ENCODE measurements at regions not wholly inside any gene's neighbourhood (a gene's known extent, or its start where the extent isn't known, plus 50 kb on each side); places are given as distances from the start of the nearest gene placed in this dataset.

DNA sequence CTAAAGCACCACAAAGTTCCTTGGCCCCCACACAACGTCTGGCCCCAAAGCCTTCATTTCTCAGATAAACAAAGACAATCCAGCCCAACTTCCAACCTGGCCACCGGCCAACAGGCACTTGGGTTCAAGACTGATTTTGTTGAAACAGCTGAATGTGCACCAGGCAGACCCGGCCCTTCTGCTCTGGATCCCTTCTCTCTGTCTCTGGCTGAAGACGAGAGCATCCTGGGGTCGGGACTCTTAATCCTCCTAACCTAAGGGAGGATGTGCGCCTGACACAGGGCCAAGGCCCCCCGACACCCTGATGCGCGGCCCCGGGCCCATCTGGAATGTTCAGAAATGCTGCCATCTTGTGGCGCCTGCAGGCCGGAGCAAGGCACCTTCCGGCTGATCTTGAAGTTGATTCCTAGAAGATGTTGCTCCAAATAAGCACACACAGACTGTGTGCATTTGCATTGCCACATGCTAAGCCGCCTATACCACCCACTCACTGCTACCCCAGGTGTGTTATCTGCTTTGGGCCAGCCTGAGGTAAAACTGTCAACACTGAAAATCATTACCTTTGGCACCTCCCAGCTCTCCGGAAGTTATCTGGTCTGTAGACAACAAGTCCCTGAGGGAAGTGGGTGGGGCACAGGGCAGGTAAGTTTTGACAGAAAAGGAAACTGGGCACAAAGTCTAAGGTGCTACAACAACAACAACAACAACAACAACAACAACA lies 98.4 kb upstream of the HABP2 start:
- Histone ChIP-seq H3K4me3 (peak overlapping the region; percentile 63), H3K9me3 (no peaks in the 10 kb centered on the region), H3K4me1 (ENCODE audit: control insufficient read depth in 1 of 2, low read depth in 2 of 2) (peaks cover 0 to 9% of the 10 kb centered on the region in 2 donors), H3K27me3 (replicated peaks; ENCODE audit: insufficient read depth) (no peaks in the 10 kb centered on the region), H3K27ac (no peak overlapping the region), H3K36me3 (no peaks in the 10 kb centered on the region)
- DNase-seq (ENCODE audit: low spot score): no peak
- TF ChIP-seq, protein P1, sequence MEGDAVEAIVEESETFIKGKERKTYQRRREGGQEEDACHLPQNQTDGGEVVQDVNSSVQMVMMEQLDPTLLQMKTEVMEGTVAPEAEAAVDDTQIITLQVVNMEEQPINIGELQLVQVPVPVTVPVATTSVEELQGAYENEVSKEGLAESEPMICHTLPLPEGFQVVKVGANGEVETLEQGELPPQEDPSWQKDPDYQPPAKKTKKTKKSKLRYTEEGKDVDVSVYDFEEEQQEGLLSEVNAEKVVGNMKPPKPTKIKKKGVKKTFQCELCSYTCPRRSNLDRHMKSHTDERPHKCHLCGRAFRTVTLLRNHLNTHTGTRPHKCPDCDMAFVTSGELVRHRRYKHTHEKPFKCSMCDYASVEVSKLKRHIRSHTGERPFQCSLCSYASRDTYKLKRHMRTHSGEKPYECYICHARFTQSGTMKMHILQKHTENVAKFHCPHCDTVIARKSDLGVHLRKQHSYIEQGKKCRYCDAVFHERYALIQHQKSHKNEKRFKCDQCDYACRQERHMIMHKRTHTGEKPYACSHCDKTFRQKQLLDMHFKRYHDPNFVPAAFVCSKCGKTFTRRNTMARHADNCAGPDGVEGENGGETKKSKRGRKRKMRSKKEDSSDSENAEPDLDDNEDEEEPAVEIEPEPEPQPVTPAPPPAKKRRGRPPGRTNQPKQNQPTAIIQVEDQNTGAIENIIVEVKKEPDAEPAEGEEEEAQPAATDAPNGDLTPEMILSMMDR (IDR thresholded peaks at IDR 0.05): peak; percentile 59
- no peak for ATAC-seq (ENCODE audit: insufficient number of reproducible peaks, low FRiP score, low read depth)

DNA sequence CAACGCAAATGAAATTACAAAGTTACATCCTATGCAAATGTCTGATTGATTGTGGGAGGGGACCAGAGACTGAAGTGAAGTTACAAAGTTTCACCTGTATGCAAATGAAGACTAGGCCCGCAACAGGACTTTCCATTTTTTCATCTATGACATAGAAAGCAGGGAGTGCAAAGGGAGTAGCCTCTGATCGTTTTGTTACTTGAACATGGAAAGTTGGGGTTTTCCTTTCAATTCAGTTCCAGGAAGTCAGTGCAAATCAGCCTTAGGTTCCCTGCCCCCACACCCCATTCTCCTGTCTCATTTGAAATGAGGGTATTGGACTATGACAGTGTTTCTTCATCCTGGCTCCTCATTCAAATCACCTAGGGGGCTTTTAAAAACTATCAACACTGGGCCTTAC lies 96.9 kb upstream of the HABP2 start:
- Histone ChIP-seq H3K4me3 (no peak overlapping the region), H3K27me3 (replicated peaks; ENCODE audit: insufficient read depth) (no peaks in the 10 kb centered on the region), H3K4me1 (ENCODE audit: control insufficient read depth in 1 of 2, low read depth in 2 of 2) (peaks cover 0 to 9% of the 10 kb centered on the region in 2 donors), H3K9me3 (no peaks in the 10 kb centered on the region), H3K27ac (no peak overlapping the region), H3K36me3 (no peaks in the 10 kb centered on the region)
- DNase-seq (ENCODE audit: low spot score): no peak
- ATAC-seq (ENCODE audit: insufficient number of reproducible peaks, low FRiP score, low read depth): no peak
- TF ChIP-seq, protein P1 (IDR thresholded peaks at IDR 0.05): no peak

DNA sequence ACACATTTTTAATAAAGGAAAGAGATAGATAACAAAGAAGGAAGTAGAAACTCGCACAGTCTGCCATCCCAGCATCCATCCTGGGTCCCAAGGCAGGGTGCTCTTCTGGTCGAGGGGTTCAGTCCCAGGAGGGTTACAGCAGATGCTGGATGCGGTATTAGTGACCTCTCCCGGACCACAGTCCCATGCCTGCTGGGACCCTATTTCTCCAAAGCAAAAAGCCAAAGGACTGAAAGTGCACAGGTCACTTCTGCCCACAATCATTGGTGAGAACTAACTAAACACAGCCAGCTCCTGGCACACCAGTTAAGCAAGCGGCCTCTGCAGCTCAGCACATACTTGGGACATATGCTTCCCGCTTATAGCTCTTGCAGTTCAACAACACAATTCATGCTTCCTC lies 96.1 kb upstream of the HABP2 start:
- TF ChIP-seq, protein P1 (IDR thresholded peaks at IDR 0.05): no peak
- Histone ChIP-seq H3K36me3 (no peaks in the 10 kb centered on the region), H3K4me1 (ENCODE audit: control insufficient read depth in 1 of 2, low read depth in 2 of 2) (peaks cover 0 to 9% of the 10 kb centered on the region in 2 donors), H3K4me3 (no peak overlapping the region), H3K27ac (no peak overlapping the region), H3K27me3 (replicated peaks; ENCODE audit: insufficient read depth) (no peaks in the 10 kb centered on the region), H3K9me3 (no peaks in the 10 kb centered on the region)
- ATAC-seq (ENCODE audit: insufficient number of reproducible peaks, low FRiP score, low read depth) (no peak), DNase-seq (ENCODE audit: low spot score) (no peak)

DNA sequence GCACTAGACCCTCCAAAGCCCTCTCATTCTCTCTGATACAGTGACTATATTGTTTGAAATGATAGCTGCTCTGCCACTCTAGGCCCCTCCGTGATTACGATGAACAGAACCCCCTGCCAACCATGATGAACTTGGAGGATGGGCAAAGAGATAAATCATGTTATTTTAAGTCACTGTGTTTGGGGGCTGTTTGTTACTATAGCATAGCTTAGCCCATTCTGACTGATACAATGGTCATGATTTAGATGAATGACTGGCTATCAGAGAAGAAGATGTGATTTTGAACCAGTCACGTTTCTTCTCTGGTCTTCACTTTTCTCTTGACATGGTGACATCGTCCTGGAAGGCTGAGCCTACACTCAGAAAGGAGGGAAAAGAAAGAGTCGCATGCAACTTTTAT lies 95.4 kb upstream of the HABP2 start:
- H3K27me3 ChIP-seq (replicated peaks; ENCODE audit: insufficient read depth): no peaks in the 10 kb centered on the region
- TF ChIP-seq, protein P1 (IDR thresholded peaks at IDR 0.05): no peak
- ATAC-seq (ENCODE audit: insufficient number of reproducible peaks, low FRiP score, low read depth) (no peak), DNase-seq (ENCODE audit: low spot score) (no peak)
- no peak overlapping the region for H3K27ac ChIP-seq
- peaks cover 0 to 9% of the 10 kb centered on the region in 2 donors for H3K4me1 ChIP-seq (ENCODE audit: control insufficient read depth in 1 of 2, low read depth in 2 of 2)
- no peaks in the 10 kb centered on the region for H3K36me3 ChIP-seq
- H3K9me3 ChIP-seq: no peaks in the 10 kb centered on the region
- H3K4me3 ChIP-seq: no peak overlapping the region

DNA sequence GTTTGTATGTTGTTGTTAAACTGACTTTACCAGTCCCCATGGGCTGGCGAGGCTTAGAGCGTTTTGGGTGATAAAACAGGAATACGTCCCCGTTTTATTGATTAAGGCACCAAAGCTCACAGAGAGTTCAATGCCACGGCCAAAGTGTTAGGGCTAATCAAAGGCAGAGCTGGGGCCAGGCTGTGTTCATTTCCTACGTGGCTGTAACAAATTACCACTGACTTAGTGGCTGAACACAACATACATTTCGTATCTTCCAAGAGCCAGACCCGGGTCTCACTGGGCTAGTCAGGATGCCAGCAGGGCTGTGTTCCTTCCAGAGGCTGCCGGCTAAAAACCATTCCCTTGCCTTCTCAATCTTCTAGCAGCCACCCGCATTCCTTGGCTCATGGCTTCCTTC lies 94.4 kb upstream of the HABP2 start:
- no peak overlapping the region for H3K27ac ChIP-seq
- ATAC-seq (ENCODE audit: insufficient number of reproducible peaks, low FRiP score, low read depth): no peak
- DNase-seq (ENCODE audit: low spot score): no peak
- TF ChIP-seq, protein P1 (IDR thresholded peaks at IDR 0.05): no peak
- H3K27me3 ChIP-seq (replicated peaks; ENCODE audit: insufficient read depth): no peaks in the 10 kb centered on the region
- H3K4me1 ChIP-seq (ENCODE audit: control insufficient read depth in 1 of 2, low read depth in 2 of 2): peaks cover 3 to 13% of the 10 kb centered on the region in 2 donors
- no peaks in the 10 kb centered on the region for H3K9me3 ChIP-seq
- no peaks in the 10 kb centered on the region for H3K36me3 ChIP-seq
- H3K4me3 ChIP-seq: no peak overlapping the region
